Left ventricle myocardium inferior (tissue), 1 donor: ENCODE measurements at regions not wholly inside any gene's neighbourhood (a gene's known extent, or its start where the extent isn't known, plus 50 kb on each side); places are given as distances from the start of the nearest gene placed in this dataset.

Experiments
- DNase-seq: peaks from one replicate; pipeline ENCODE4 v3.0.0-alpha.2; 2020
- H3K27ac ChIP-seq: fragments of 200-600 bp; replicated peaks from 2 replicates; pipeline ENCODE4 v1.8.0; 2021
- H3K27me3 ChIP-seq: fragments of 200-600 bp; 2 replicates; pipeline ENCODE4 v1.8.0; 2021; ENCODE audit warnings: low read depth
- H3K36me3 ChIP-seq: fragments of 200-600 bp; 2 replicates; pipeline ENCODE4 v1.8.0; 2021
- H3K4me1 ChIP-seq: fragments of 200-600 bp; 2 replicates; pipeline ENCODE4 v1.8.0; 2021
- H3K4me3 ChIP-seq: fragments of 200-600 bp; 2 replicates; pipeline ENCODE4 v1.8.0; 2021; ENCODE audit warnings: mild to moderate bottlenecking, moderate library complexity
- H3K9me3 ChIP-seq: fragments of 200-600 bp; replicated peaks from 2 replicates; pipeline ENCODE4 v1.8.0; 2021
- CTCF ChIP-seq: fragments of 200-600 bp; IDR thresholded peaks from 2 replicates; pipeline ENCODE4 v1.8.0; 2021; ENCODE audit warnings: antibody characterized with exemption, mild to moderate bottlenecking, borderline replicate concordance
- intact Hi-C: fragments of 100-400 bp; cut with micrococcal nuclease; formaldehyde crosslinking; loops from one replicate; pipeline ENCODE4 v1.11.0; 2022
- donor health status: DM: no; HTN: yes; CAD: no; lungs with severe emphysema.

- peaks cover 4% of the 10 kb centered on the region for H3K4me1 ChIP-seq
- peak overlapping the region; percentile 61 for H3K27ac ChIP-seq
- H3K36me3 ChIP-seq = no peaks in the 10 kb centered on the region
- H3K4me3 ChIP-seq = no peak overlapping the region
- no peaks in the 10 kb centered on the region for H3K9me3 ChIP-seq
- TF ChIP-seq CTCF = no peak
- no peaks in the 10 kb centered on the region for H3K27me3 ChIP-seq
- no peak for DNase-seq
- intact Hi-C loops = no loop called here
Measured at GRCh38 chr4:155591738-155592143, 74.9 kb upstream of the GUCY1A1 start.

- no peak for DNase-seq
- intact Hi-C loops = no loop called here
- H3K9me3 ChIP-seq = no peaks in the 10 kb centered on the region
- no peak overlapping the region for H3K4me3 ChIP-seq
- H3K27ac ChIP-seq = peak overlapping the region; percentile 61
- H3K4me1 ChIP-seq = peaks cover 4% of the 10 kb centered on the region
- H3K36me3 ChIP-seq = no peaks in the 10 kb centered on the region
- TF ChIP-seq CTCF = no peak
- no peaks in the 10 kb centered on the region for H3K27me3 ChIP-seq
Measured at GRCh38 chr4:155590796-155591585, 75.7 kb upstream of the GUCY1A1 start.

- no peak for TF ChIP-seq CTCF
- no peak for DNase-seq
- Histone ChIP-seq H3K4me1 (no peaks in the 10 kb centered on the region), H3K27ac (no peak overlapping the region), H3K36me3 (no peaks in the 10 kb centered on the region), H3K27me3 (no peaks in the 10 kb centered on the region), H3K4me3 (no peak overlapping the region), H3K9me3 (no peaks in the 10 kb centered on the region)
- intact Hi-C loops = no loop called here
Measured at GRCh38 chr4:155588437-155588836, 78.2 kb upstream of the GUCY1A1 start.

GRCh38 chr4:155587766-155588165 lies 78.9 kb upstream of the GUCY1A1 start:
- intact Hi-C loops = no loop called here
- H3K9me3 ChIP-seq = no peaks in the 10 kb centered on the region
- no peak for DNase-seq
- H3K4me1 ChIP-seq = peaks cover 4% of the 10 kb centered on the region
- no peak overlapping the region for H3K27ac ChIP-seq
- H3K4me3 ChIP-seq = no peak overlapping the region
- no peaks in the 10 kb centered on the region for H3K27me3 ChIP-seq
- no peaks in the 10 kb centered on the region for H3K36me3 ChIP-seq
- no peak for TF ChIP-seq CTCF

GRCh38 chr4:155582971-155583437 lies 83.6 kb upstream of the GUCY1A1 start:
- no peaks in the 10 kb centered on the region for H3K27me3 ChIP-seq
- no peak for TF ChIP-seq CTCF

More at GRCh38 chr4:155582971-155583437, 83.6 kb upstream of the GUCY1A1 start:
- no peak for DNase-seq
- Histone ChIP-seq H3K9me3 (no peaks in the 10 kb centered on the region), H3K27ac (peak overlapping the region; percentile 28), H3K4me1 (peaks cover 19% of the 10 kb centered on the region), H3K4me3 (no peak overlapping the region), H3K36me3 (no peaks in the 10 kb centered on the region)
- intact Hi-C loops = no loop called here
